GM12801 (cell line): ENCODE measurements at regions not wholly inside any gene's neighbourhood (a gene's known extent, or its start where the extent isn't known, plus 50 kb on each side); places are given as distances from the start of the nearest gene placed in this dataset.

ENCODE experiments used
- TF ChIP-seq, protein P1 (sequence below): IDR thresholded peaks from one replicate; pipeline ENCODE4 v1.5.1; 2011; ENCODE audit warnings: control low read depth; ENCODE audit not compliant: insufficient read length; ENCODE audit errors: extremely low read depth

GRCh38 chr20:11333634-11334033, 584.1 kb upstream of the BTBD3 start:
- TF ChIP-seq, protein P1, sequence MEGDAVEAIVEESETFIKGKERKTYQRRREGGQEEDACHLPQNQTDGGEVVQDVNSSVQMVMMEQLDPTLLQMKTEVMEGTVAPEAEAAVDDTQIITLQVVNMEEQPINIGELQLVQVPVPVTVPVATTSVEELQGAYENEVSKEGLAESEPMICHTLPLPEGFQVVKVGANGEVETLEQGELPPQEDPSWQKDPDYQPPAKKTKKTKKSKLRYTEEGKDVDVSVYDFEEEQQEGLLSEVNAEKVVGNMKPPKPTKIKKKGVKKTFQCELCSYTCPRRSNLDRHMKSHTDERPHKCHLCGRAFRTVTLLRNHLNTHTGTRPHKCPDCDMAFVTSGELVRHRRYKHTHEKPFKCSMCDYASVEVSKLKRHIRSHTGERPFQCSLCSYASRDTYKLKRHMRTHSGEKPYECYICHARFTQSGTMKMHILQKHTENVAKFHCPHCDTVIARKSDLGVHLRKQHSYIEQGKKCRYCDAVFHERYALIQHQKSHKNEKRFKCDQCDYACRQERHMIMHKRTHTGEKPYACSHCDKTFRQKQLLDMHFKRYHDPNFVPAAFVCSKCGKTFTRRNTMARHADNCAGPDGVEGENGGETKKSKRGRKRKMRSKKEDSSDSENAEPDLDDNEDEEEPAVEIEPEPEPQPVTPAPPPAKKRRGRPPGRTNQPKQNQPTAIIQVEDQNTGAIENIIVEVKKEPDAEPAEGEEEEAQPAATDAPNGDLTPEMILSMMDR = no peak

DNA sequence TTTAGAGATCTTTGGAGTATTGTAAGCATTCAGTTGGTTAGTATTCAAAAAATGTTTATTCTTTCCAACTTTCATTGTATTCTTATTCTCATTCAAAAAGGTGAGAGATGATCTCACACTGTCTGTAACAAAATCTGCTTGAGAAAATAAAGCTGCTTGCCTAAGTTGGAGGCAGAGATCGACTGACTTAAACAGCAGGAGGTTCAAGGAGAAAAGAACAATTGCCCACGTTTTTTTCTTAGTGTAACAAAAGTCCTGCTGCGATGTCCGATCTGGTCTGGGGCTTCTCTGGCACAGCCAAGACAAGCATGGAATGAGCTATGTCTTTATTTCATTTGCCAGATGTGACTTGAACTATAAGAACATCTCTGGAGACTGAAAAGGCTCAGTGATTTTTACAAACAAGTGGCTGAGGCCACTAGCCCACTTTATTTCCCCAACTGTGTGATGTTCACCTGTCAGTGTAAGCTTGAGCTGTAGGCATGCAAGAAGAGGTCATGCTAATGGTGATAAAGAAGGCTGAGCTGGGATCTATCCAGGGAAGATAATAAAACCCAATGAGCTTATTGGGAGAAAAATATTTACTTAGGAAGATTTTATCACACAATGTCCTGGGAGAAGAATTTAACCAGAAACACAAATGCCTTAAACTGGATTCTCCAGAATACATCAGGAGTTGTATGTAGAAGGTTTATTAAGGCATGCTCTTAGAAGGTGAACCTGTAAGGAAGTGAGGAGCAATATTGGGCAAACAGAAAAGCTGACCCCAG, 580.1 kb upstream of the BTBD3 start:
- TF ChIP-seq, protein P1 = no peak

GRCh38 chr20:11338496-11339306, 579.0 kb upstream of the BTBD3 start:
- TF ChIP-seq, protein P1 = no peak

DNA sequence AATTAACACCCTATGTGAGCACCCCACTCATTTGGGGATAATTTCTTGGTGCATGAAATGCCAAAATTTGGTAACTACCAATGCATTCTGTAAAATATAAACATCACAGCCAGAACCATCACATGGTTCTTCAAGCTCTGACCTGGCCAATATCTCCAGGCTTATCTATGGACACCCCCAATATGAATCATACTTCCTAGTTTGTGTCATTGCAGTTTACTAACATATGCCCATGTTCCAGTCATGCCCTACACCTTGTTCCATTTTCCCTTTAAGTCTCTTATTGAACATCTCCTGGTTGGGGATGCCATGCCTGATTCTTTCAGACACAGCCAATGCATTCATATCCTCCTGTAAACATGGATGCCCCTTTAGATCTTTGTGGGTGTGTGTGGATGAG, 572.8 kb upstream of the BTBD3 start:
- TF ChIP-seq, protein P1 = no peak

GRCh38 chr20:11347738-11348137, 570.0 kb upstream of the BTBD3 start:
- TF ChIP-seq, protein P1 = no peak

GRCh38 chr20:11350126-11351005, 567.3 kb upstream of the BTBD3 start:
- TF ChIP-seq, protein P1 = no peak

GRCh38 chr20:11352041-11352440, 565.7 kb upstream of the BTBD3 start:
- TF ChIP-seq, protein P1 = no peak
